Stimulated activated naive CD8-positive, alpha-beta T cell treated with anti-CD3 and anti-CD28 coated beads, Interleukin-15, amount 100 ng/mL, for 72 hours (primary cell): ENCODE measurements at regions not wholly inside any gene's neighbourhood (a gene's known extent, or its start where the extent isn't known, plus 50 kb on each side); places are given as distances from the start of the nearest gene placed in this dataset.

ENCODE experiments used
- ATAC-seq: fragments of 150-1000 bp; cut with Tn5 transposase; 2 replicates; pipeline ENCODE4 v1.10.0; 2021; ENCODE audit warnings: mild to moderate bottlenecking, moderate library complexity
- DNase-seq, 2 donors: peaks; one replicate each; pipeline ENCODE4 v3.0.0; 2021 to 2022
- H3K27ac Mint-ChIP-seq, 2 donors: one replicate each; pipeline ENCODE4 v1.8.0; 2022; ENCODE audit warnings: mild to moderate bottlenecking in 2 of 2, mixed read lengths in 2 of 2, moderate library complexity in 2 of 2
- H3K27me3 Mint-ChIP-seq: one replicate; pipeline ENCODE4 v1.8.0; 2022; ENCODE audit warnings: mixed read lengths
- H3K4me1 Mint-ChIP-seq: one replicate; pipeline ENCODE4 v1.8.0; 2022; ENCODE audit warnings: mild to moderate bottlenecking, mixed read lengths
- H3K4me3 Mint-ChIP-seq, 2 donors: one replicate each; pipeline ENCODE4 v1.8.0; 2022; ENCODE audit warnings: mild to moderate bottlenecking in 2 of 2, mixed read lengths in 2 of 2, moderate library complexity in 1 of 2
- H3K9me3 Mint-ChIP-seq, 2 donors: one replicate each; pipeline ENCODE4 v1.8.0; 2022; ENCODE audit warnings: mixed read lengths in 2 of 2

- Mint-ChIP-seq H3K9me3 (peaks cover 0 to 9% of the 10 kb centered on the region in 2 donors), H3K27me3 (no peaks in the 10 kb centered on the region), H3K4me1 (no peaks in the 10 kb centered on the region), H3K27ac (no peak overlapping the region), H3K4me3 (no peak overlapping the region)
- ATAC-seq (no peak), DNase-seq (no peak)
These were observed 143.9 kb upstream of the ASB18 start for GRCh38 chr2:236408090-236408489.

- Mint-ChIP-seq H3K27ac (no peak overlapping the region), H3K27me3 (no peaks in the 10 kb centered on the region), H3K4me3 (no peak overlapping the region), H3K9me3 (peaks cover 0 to 9% of the 10 kb centered on the region in 2 donors), H3K4me1 (no peaks in the 10 kb centered on the region)
- ATAC-seq (no peak), DNase-seq (no peak)
These were observed 144.6 kb upstream of the ASB18 start for GRCh38 chr2:236408786-236409185.

- ATAC-seq = no peak
- no peak overlapping the region for H3K4me3 Mint-ChIP-seq
- no peak overlapping the region for H3K27ac Mint-ChIP-seq
- peaks cover 0 to 9% of the 10 kb centered on the region in 2 donors for H3K9me3 Mint-ChIP-seq
- DNase-seq = no peak
- no peaks in the 10 kb centered on the region for H3K4me1 Mint-ChIP-seq
- H3K27me3 Mint-ChIP-seq = no peaks in the 10 kb centered on the region
These were observed 151.7 kb upstream of the ASB18 start for GRCh38 chr2:236415684-236416444.

GRCh38 chr2:236417150-236417549 lies 152.5 kb upstream of the ACKR3 start:
- H3K4me3 Mint-ChIP-seq = no peak overlapping the region
- H3K27ac Mint-ChIP-seq = no peak overlapping the region
- ATAC-seq (no peak), DNase-seq (no peak)
- peaks cover 0 to 7% of the 10 kb centered on the region in 2 donors for H3K9me3 Mint-ChIP-seq
- H3K4me1 Mint-ChIP-seq = no peaks in the 10 kb centered on the region
- no peaks in the 10 kb centered on the region for H3K27me3 Mint-ChIP-seq

GRCh38 chr2:236430584-236430983 lies 139.0 kb upstream of the ACKR3 start:
- no peak overlapping the region for H3K4me3 Mint-ChIP-seq
- no peaks in the 10 kb centered on the region for H3K4me1 Mint-ChIP-seq
- peaks cover 3 to 6% of the 10 kb centered on the region in 2 donors for H3K9me3 Mint-ChIP-seq
- DNase-seq (no peak), ATAC-seq (no peak)
- H3K27ac Mint-ChIP-seq = no peak overlapping the region
- peaks cover 26% of the 10 kb centered on the region for H3K27me3 Mint-ChIP-seq

GRCh38 chr2:236434593-236434992 lies 135.0 kb upstream of the ACKR3 start:
- no peak overlapping the region for H3K27ac Mint-ChIP-seq
- no peaks in the 10 kb centered on the region for H3K4me1 Mint-ChIP-seq
- H3K9me3 Mint-ChIP-seq = peaks cover 0 to 3% of the 10 kb centered on the region in 2 donors
- no peak overlapping the region for H3K4me3 Mint-ChIP-seq
- ATAC-seq (no peak), DNase-seq (no peak)
- peaks cover 9% of the 10 kb centered on the region for H3K27me3 Mint-ChIP-seq

GRCh38 chr2:236440110-236440881 lies 129.3 kb upstream of the ACKR3 start:
- DNase-seq = no peak
- ATAC-seq = peak; percentile 67

GRCh38 chr2:236444187-236444586 lies 125.4 kb upstream of the ACKR3 start:
- H3K27me3 Mint-ChIP-seq = peaks cover 8% of the 10 kb centered on the region
- no peak for DNase-seq
- ATAC-seq = no peak
- no peak overlapping the region for H3K4me3 Mint-ChIP-seq
- no peak overlapping the region for H3K27ac Mint-ChIP-seq
- H3K9me3 Mint-ChIP-seq = no peaks in the 10 kb centered on the region
- peaks cover 14% of the 10 kb centered on the region for H3K4me1 Mint-ChIP-seq

More at GRCh38 chr2:236440110-236440881, 129.3 kb upstream of the ACKR3 start:
- Mint-ChIP-seq H3K4me3 (peak overlapping the region in 1 of 2 donors; percentile 32), H3K27ac (peak overlapping the region in 1 of 2 donors; percentile 44), H3K4me1 (peaks cover 14% of the 10 kb centered on the region), H3K9me3 (no peaks in the 10 kb centered on the region), H3K27me3 (no peaks in the 10 kb centered on the region)

- DNase-seq (no peak), ATAC-seq (no peak)
- Mint-ChIP-seq H3K9me3 (no peaks in the 10 kb centered on the region), H3K27ac (no peak overlapping the region), H3K4me3 (no peak overlapping the region), H3K27me3 (peaks cover 8% of the 10 kb centered on the region), H3K4me1 (peaks cover 5% of the 10 kb centered on the region)
These were observed 123.9 kb upstream of the ACKR3 start for GRCh38 chr2:236445678-236446077.

- ATAC-seq = no peak
- Mint-ChIP-seq H3K27me3 (peaks cover 8% of the 10 kb centered on the region), H3K4me1 (no peaks in the 10 kb centered on the region), H3K9me3 (no peaks in the 10 kb centered on the region), H3K4me3 (no peak overlapping the region), H3K27ac (no peak overlapping the region)
- no peak for DNase-seq
These were observed 123.1 kb upstream of the ACKR3 start for GRCh38 chr2:236446521-236446920.

- ATAC-seq = no peak
- no peaks in the 10 kb centered on the region for H3K9me3 Mint-ChIP-seq
- H3K4me1 Mint-ChIP-seq = no peaks in the 10 kb centered on the region
- no peak for DNase-seq
- H3K4me3 Mint-ChIP-seq = no peak overlapping the region
- H3K27me3 Mint-ChIP-seq = peaks cover 8% of the 10 kb centered on the region
- peak overlapping the region in 1 of 2 donors; percentile 13 for H3K27ac Mint-ChIP-seq
These were observed 120.4 kb upstream of the ACKR3 start for GRCh38 chr2:236449167-236449761.

- Mint-ChIP-seq H3K4me3 (no peak overlapping the region), H3K9me3 (peaks cover under 1 to 3% of the 10 kb centered on the region in 2 donors), H3K27ac (no peak overlapping the region)
These were observed 117.4 kb upstream of the ACKR3 start for GRCh38 chr2:236452238-236452637.

GRCh38 chr2:236454076-236454475 lies 115.5 kb upstream of the ACKR3 start:
- Mint-ChIP-seq H3K4me3 (no peak overlapping the region), H3K9me3 (peaks cover 5 to 10% of the 10 kb centered on the region in 2 donors), H3K27me3 (no peaks in the 10 kb centered on the region), H3K4me1 (no peaks in the 10 kb centered on the region), H3K27ac (peak overlapping the region in 1 of 2 donors; percentile 84)
- DNase-seq (no peak), ATAC-seq (no peak)

More at GRCh38 chr2:236452238-236452637, 117.4 kb upstream of the ACKR3 start:
- Mint-ChIP-seq H3K27me3 (no peaks in the 10 kb centered on the region), H3K4me1 (no peaks in the 10 kb centered on the region)
- no peak for ATAC-seq
- no peak for DNase-seq

- Mint-ChIP-seq H3K27ac (no peak overlapping the region), H3K9me3 (peaks cover 5 to 11% of the 10 kb centered on the region in 2 donors), H3K4me3 (no peak overlapping the region), H3K27me3 (no peaks in the 10 kb centered on the region), H3K4me1 (no peaks in the 10 kb centered on the region)
- no peak for ATAC-seq
- no peak for DNase-seq
These were observed 110.2 kb upstream of the ACKR3 start for GRCh38 chr2:236459393-236459792.

GRCh38 chr2:236464140-236464539 lies 105.5 kb upstream of the ACKR3 start:
- DNase-seq (no peak), ATAC-seq (no peak)
- Mint-ChIP-seq H3K27me3 (no peaks in the 10 kb centered on the region), H3K4me3 (no peak overlapping the region), H3K9me3 (peaks cover 13 to 24% of the 10 kb centered on the region in 2 donors), H3K4me1 (no peaks in the 10 kb centered on the region), H3K27ac (peak overlapping the region in 1 of 2 donors; percentile 85)
